Neutrophil (primary cell): ENCODE measurements at regions not wholly inside any gene's neighbourhood (a gene's known extent, or its start where the extent isn't known, plus 50 kb on each side); places are given as distances from the start of the nearest gene placed in this dataset.

Source experiments
- H3K27ac ChIP-seq: fragments of 200-600 bp; sonication (generic); 2 replicates; pipeline ENCODE4 v1.5.1; 2016; ENCODE audit warnings: mild to moderate bottlenecking, moderate library complexity
- H3K27me3 ChIP-seq: fragments of 200-600 bp; sonication (generic); 2 replicates; pipeline ENCODE4 v1.6.0; 2016; ENCODE audit warnings: mild to moderate bottlenecking
- H3K36me3 ChIP-seq: fragments of 200-600 bp; sonication (generic); 2 replicates; pipeline ENCODE4 v1.5.1; 2017
- H3K4me1 ChIP-seq, 2 experiments: fragments of 200-600 bp in 1 of 2; sonication (generic) in 1 of 2; 1 replicate in 1 of 2; 2 replicates in 1 of 2; pipeline versions ENCODE4 v1.5.1 to v1.6.1; 2013 to 2016; ENCODE audit warnings: low read depth in 1 of 2, low read length in 1 of 2, mild to moderate bottlenecking in 1 of 2, moderate library complexity in 1 of 2; ENCODE audit not compliant: control insufficient read depth in 1 of 2, insufficient read depth in 1 of 2
- H3K4me3 ChIP-seq, 2 experiments: fragments of 200-600 bp in 1 of 2; sonication (generic) in 1 of 2; 1 replicate in 1 of 2; 2 replicates in 1 of 2; pipeline ENCODE4 v1.5.1; 2013 to 2016; ENCODE audit warnings: low read depth in 1 of 2, low read length in 1 of 2, mild to moderate bottlenecking in 1 of 2, moderate library complexity in 1 of 2
- H3K9me3 ChIP-seq: fragments of 200-600 bp; sonication (generic); 2 replicates; pipeline ENCODE4 v1.5.1; 2016
- TF ChIP-seq, protein P1 (sequence below): fragments of 200-600 bp; sonication (generic); IDR thresholded peaks from 2 replicates; pipeline ENCODE4 v1.5.1; 2016; ENCODE audit warnings: antibody characterized with exemption

DNA sequence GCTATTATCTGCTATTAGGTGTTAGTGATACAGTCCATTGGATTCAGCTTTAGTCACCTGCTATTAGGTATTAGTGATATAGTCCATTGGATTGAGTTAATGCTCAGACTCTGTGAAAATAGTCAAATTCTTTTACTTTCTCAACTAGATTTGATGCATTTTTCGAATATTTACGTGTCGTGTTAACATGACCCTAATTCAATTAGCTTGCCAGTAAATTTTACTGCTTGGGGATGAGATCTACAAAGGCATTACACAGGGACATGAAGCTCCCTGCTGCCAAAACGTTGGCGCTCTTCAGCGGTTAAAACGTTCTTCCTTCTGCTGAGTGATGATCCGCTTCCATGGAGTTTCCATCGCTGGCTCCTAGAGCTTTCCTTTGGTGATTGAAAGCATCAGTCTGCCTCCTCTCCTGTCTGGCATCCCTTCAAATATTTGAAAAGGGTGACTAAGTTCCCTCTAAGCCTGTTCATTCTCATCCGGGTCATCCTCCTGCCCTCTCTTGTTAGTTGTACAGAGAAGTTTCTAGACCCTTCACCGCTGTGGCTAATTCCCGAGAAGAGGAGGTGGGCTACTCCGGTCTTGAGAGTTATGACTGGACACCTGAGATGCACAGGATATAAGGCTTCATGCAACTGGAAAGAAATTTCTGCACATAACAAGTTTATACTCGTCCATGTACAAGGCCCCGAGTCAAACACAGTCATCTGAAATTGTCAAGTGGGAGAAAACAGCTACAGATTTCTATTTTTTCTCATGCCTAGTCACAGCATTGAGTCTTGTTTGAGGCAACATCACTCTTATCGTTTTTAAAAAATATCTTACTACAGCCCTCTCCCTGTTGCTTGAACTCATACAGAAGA is 254.0 kb downstream of the KLF6 start:
- Histone ChIP-seq H3K4me1 (no peaks in the 10 kb centered on the region), H3K4me3 (no peak overlapping the region), H3K9me3 (no peaks in the 10 kb centered on the region), H3K27me3 (no peaks in the 10 kb centered on the region), H3K36me3 (no peaks in the 10 kb centered on the region), H3K27ac (no peak overlapping the region)
- TF ChIP-seq, protein P1, sequence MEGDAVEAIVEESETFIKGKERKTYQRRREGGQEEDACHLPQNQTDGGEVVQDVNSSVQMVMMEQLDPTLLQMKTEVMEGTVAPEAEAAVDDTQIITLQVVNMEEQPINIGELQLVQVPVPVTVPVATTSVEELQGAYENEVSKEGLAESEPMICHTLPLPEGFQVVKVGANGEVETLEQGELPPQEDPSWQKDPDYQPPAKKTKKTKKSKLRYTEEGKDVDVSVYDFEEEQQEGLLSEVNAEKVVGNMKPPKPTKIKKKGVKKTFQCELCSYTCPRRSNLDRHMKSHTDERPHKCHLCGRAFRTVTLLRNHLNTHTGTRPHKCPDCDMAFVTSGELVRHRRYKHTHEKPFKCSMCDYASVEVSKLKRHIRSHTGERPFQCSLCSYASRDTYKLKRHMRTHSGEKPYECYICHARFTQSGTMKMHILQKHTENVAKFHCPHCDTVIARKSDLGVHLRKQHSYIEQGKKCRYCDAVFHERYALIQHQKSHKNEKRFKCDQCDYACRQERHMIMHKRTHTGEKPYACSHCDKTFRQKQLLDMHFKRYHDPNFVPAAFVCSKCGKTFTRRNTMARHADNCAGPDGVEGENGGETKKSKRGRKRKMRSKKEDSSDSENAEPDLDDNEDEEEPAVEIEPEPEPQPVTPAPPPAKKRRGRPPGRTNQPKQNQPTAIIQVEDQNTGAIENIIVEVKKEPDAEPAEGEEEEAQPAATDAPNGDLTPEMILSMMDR = no peak

DNA sequence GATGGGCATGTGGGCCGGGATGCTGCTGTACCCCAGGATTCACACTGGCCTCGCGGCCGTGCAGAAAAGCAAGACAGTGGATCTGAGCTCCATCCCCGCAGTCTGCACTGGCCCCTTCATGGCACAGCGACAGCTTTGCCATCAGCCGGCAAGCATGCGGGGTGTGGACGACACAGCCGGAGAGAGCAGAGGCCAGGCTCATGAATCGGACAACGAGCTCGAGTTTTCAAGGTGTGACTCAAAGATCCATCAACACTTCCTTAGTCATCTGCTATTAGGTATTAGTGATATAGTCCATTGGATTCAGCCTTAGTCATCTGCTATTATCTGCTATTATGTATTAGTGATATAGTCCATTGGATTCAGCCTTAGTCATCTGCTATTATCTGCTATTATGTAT is 254.7 kb downstream of the KLF6 start:
- no peaks in the 10 kb centered on the region for H3K9me3 ChIP-seq
- no peak overlapping the region for H3K4me3 ChIP-seq
- H3K36me3 ChIP-seq = no peaks in the 10 kb centered on the region
- no peak overlapping the region for H3K27ac ChIP-seq
- H3K4me1 ChIP-seq = no peaks in the 10 kb centered on the region
- no peaks in the 10 kb centered on the region for H3K27me3 ChIP-seq
- TF ChIP-seq, protein P1 = no peak

DNA sequence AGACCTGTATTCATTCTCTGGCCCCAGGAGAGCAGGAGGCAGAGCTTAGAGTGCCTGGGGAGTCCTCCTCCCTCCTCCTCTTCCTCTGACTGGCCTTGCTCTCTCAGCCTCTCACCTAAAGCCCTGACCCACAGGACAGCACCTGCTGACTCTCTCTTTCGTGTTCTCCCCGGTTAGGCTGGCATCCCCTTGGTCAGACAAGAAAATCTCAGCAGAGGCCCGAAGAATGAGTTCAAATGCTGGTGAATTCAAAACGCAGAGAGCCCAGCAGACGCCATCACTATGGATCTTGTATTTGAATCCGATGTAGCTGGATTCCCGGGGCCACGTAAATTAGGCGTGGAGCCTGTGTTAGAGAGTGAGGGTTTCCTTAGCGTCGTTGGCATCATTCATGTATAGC is 255.3 kb downstream of the KLF6 start:
- Histone ChIP-seq H3K9me3 (no peaks in the 10 kb centered on the region), H3K4me3 (no peak overlapping the region), H3K27ac (no peak overlapping the region), H3K36me3 (no peaks in the 10 kb centered on the region), H3K27me3 (no peaks in the 10 kb centered on the region), H3K4me1 (no peaks in the 10 kb centered on the region)
- TF ChIP-seq, protein P1 = no peak

DNA sequence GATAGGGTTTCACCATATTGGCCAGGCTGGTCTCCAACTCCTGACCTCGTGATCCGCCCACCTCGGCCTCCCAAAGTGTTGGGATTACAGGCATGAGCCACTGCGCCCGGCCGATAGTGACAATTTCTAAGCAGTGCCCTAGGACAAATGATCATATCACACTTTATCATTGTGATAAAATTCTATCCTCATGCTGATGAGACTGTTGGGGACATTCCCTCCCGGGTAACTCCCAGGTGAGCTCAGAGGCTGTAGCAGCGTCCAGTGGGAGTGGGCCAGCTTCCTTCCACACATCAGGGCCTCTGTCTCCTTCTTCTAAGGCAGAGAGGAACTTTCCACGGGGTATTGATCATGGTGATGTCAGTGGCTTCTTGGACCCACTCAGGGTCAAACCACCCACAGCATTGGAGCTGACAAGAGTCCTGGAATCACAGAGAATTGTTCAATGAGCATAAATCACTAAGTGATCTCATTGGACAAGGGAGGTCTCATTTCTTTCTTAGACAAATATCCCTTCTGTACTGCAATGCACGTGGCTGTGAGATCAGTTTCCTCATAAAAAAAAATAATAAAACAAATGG is 256.1 kb downstream of the KLF6 start:
- Histone ChIP-seq H3K36me3 (no peaks in the 10 kb centered on the region), H3K9me3 (no peaks in the 10 kb centered on the region), H3K27me3 (no peaks in the 10 kb centered on the region), H3K27ac (no peak overlapping the region), H3K4me1 (no peaks in the 10 kb centered on the region), H3K4me3 (no peak overlapping the region)
- TF ChIP-seq, protein P1 = no peak

DNA sequence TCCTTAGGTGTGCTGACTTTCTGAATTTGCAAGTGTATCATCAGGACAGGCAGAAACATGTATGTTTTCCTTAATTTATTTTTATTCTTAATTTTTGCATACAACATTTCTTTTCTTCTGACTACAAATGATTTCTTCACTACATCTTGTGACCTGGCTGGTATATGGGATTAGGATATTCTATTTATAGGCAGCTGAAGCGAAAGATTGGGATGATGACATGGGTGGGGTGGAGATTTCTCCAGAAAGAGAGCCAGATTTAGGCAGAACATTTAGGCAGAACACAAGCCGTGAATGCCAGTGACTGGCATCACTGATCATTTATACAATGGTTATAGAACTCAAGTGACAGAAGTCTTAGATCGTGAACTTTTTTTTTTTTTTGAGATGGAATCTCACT is 256.7 kb downstream of the KLF6 start:
- Histone ChIP-seq H3K27ac (no peak overlapping the region), H3K4me1 (no peaks in the 10 kb centered on the region), H3K9me3 (no peaks in the 10 kb centered on the region), H3K36me3 (no peaks in the 10 kb centered on the region), H3K27me3 (no peaks in the 10 kb centered on the region), H3K4me3 (no peak overlapping the region)
- TF ChIP-seq, protein P1 = no peak
